GM21619 (cell line): ENCODE measurements at regions not wholly inside any gene's neighbourhood (a gene's known extent, or its start where the extent isn't known, plus 50 kb on each side); places are given as distances from the start of the nearest gene placed in this dataset.

ENCODE experiments used
- ATAC-seq: cut with Tn5 transposase; IDR thresholded peaks from one replicate; pipeline ENCODE4 v1.9.1; 2021; ENCODE audit not compliant: unreplicated experiment

DNA sequence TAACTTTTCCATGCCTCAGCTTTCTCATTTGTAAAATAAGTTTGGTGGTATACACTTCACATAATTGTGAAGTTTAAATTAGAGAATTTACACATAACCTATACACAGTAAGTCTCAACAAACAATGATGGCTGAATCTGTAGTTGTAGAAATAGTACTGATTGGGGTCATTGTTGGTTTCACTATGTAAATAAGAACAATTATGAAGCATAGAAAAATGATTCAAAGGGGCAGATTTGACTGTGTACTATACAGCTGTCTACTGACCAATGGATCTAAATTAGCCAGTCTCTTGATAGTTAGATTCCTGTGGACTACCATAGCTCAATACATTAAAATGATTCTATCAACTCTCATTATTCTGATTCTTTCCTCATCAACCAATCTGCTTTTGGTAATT lies 181.1 kb upstream of the STXBP5 start:
- ATAC-seq, result no peak

DNA sequence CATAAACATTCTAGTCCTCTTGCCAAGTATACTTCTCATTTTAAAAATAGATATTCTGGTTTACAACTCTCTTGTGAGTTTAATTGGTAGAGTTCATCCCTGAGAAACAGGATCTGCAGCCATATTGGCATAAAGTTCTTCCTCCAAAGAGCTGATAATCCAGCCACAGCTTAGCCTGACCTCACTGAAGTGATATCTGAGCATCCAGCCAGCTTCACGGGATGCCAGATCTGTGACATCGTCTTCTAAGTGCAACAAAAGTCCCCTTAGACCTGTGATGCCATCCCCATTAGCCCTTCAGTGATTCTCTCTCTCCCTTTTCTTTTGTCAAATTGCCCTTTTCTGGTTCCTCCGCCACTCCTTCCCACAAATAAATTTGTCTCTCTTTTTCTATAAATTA lies 180.6 kb upstream of the STXBP5 start:
- ATAC-seq, result no peak

DNA sequence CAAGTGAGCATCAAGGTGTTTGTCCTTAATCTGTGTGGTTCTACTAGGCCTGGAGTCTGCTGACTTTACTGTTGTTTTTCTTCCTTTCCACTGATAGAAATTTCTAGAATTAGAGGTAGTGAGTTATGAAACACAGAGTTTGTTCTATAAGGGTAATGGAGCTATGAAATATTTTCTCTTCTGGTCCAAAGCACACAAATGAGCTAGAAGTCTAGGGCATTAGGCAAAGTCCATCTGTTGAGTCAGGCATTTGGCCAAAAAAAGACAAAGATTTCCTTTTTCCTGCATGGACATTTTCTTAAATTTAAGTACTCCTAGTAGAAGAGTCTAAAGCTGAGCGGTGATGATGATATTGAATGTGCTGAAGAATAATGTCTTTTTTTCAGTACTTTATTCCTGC lies 174.3 kb upstream of the STXBP5 start:
- no peak for ATAC-seq

DNA sequence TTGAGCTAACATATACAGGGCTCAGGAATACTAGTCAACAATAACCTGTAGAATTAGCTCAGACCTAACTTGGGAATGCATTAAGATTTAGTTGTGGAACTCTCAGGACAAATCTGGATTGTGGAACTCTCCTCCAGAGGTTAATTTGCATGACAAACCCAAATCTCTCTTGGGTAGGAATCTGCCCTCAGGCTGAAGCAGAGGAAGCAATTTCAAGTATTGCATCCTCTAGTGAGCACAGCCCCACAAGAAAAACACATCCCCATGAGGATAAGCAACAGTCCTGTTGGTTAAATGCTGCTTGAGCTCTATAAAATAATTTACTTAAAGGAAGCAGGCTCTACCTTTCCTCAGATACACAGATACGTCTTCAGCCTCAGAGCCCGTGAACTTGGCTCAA lies 170.9 kb upstream of the STXBP5 start:
- ATAC-seq, result no peak

DNA sequence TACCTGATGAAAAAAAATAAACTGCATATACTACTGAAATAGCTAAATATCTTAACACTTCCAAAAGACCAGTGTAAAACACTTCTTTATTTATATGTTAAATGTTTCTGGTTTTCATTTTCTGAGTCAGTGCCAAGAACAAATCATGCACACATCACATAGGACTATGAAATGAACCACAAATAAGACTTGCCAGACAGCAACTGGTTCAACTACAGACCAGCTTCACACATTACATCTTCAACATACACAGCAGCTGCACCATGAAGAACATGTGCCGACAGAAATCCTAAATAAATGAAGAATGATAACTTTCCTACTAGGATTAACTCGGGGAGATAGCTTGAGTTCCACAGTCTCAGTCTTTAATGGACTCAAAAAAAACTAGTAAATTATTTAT lies 168.3 kb upstream of the STXBP5 start:
- no peak for ATAC-seq

DNA sequence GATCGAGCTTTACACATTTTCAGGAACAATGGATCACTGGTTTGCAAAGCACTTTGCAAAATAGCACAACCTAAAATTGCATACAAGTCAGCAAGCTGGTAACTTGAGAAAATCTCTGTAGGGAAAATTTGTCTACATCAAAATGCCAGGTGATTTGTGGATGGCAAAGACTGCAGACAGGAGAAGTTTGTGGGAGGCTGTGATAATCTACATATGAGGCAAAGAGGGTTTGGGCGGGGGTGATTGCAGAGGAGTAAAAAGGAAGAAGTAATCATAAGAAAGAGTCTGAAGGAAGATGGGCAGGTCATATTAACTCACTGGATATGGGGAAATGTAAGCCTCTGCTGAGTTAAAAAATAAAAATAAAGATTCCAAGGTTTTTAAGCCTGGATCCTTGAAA lies 166.3 kb upstream of the STXBP5 start:
- no peak for ATAC-seq

DNA sequence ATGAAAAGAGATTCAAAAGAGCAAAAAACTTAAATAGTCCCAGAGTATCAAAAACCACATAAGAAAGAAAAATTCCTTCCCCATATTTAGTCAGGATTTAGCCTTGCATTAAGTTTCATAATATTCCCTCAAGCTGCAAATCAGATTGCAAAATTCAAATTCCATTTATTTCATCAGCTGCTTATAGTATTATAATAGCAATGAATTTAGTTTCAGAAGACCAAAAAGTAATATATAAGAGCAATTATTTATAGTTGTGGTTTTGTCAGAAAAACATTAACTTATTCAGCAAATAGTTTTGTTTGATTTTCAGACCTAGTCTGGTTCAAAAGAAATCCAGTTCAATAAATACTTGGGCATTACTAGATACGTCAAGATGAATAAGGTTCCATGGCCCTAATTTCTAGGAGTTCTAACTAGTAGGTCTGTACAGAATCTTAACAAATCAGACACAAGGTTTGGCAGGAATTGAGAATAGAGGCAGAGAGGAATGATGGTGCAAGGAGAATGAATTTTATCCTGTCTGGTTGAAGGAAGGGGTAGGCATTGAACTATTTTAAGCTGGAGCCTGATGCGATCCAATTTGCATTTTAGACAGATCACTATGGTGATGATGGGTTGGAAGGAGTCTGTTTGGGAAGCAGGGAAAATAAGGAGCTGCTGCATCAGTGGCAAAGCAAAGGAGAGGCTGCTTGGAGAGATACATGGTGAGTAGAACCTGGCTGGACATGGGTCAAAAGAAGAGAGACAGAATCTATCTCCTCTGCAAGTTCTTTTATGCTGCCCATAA lies 163.9 kb upstream of the STXBP5 start:
- no peak for ATAC-seq

DNA sequence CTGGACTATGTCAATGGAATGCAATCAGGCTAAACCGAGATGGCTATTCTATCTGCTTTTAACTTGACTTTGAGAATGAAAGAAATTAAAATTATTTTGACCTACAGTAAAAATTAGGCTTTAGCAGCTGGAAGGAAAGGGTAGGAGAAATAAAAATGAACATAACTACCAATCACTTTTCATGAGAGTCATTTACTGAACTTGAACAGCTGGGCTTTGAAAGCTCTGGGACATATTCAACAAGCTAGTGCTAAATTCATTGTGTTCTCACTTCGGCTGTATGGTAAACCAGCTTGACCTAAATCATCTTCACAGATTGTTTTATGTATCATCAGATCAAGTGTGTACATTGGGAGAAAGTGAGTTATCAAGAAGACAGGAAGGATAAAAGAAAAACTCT lies 161.5 kb upstream of the STXBP5 start:
- ATAC-seq, result no peak

DNA sequence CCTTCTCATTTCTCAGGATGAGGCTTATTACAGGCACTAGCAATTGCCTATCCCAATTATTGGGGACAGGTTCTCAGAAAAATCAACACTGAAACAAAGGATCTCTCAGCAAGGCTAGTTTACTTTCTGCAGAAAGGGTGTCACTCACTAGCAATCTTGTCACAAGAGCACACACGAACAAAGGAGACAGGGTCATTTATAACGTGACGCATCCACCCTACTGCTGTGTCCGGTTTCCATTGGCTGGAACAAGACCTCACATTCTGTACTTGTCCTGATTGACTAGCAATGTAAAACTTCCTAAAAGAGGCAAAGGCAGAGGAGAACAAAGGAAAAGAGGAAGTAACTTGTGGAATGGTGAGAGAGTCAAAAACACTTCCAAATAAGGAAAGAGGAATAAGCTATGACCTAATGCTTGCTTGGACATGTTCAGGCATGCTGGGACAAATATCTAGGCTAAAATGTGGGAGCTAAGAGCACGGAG lies 160.2 kb upstream of the STXBP5 start:
- no peak for ATAC-seq

DNA sequence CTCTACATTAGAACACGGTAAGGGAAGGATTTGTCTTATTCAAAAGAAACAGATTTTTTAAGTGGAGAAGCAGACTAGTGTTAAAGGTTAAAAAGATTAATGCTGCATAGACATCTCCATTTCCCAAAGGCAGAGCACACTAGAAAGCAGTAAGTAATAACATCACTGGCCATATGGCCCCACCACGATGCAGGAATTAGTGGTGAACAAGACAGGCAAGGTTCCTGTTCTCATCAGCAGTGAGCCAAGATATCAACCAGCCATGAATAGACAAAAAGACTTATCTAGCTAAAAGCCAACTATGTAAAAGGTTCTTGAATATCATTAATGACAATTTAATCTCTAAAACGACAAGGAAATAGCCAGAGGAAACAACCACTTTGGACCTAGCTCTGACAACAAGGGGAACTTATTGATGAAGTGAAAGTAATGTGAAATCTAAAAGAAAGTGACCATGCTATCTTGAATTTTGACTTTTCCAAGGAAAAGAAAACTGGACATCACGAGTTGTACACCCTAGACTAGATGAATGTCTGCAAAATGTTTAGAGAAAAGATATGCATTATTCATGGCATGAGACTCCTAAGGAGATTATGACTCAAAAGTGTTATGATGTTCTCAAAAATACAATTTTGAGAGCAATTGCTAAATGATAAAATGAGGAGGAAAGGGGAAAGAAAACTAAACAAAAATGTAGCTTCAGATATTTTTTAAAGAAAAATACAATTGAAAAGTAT lies 157.9 kb upstream of the STXBP5 start:
- ATAC-seq, result no peak

DNA sequence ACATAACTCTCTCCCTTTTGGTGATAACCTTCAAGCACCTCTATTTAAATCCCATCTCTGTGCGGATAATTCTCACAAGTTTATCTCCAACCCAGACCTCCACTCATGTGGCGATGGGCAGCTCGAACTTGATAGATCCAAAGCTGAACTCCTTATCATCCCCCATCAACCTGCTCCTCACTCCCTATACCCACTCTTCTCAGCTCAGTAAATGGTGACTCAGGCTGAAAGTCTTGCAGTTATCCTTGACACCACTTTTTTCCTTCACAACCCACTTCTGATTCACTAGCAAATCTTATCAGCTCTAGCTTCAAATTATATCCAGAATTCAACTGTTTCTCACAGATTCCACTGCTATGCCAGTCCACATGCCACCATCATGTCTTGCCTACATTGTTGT lies 155.3 kb upstream of the STXBP5 start:
- no peak for ATAC-seq

DNA sequence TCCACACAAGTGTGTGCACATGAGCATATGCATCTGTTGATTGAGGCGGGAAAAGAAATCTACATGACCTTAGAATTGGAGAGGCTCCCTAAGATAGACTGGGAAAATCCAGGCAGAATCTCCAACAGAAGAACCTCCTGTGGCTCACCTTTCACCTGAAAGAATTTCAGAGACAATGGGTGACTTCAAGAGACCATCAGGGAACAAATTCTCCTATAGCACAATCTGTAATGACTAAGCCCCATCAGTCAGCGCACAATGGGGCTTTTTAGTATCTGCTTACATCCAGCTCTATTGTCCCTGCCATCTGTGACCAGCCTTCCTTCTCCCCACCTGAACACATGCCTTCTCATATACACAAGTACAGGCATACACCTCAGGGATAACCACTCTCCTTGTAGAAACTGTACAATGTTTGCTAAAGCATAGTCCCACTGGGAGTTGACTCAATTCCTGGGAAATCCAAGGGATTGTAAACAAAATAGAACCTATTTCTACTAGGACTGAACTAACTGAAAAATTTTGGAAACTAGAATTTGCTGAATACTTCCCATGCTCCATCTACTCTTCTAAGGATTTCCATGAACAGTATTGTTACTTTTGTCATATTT lies 150.8 kb upstream of the STXBP5 start:
- ATAC-seq, result no peak

DNA sequence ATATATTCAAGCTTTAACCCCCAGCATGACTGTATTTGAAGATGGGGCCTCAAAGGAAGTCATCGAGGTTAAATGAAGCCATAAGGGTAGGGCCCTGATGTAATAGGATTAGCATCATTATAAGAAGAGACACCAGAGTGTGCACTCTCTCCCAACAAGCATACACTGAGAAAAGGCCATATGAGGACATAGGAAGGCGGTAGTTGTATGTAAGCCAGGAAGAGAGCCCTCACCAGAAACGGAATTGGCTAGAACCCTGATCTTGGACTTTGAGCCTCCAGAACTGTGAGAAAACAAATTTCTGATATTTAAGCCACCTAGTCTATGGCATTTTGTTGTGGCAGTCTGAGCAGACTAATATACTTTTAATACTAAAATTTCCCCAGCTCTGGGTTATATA lies 150.1 kb upstream of the STXBP5 start:
- no peak for ATAC-seq

DNA sequence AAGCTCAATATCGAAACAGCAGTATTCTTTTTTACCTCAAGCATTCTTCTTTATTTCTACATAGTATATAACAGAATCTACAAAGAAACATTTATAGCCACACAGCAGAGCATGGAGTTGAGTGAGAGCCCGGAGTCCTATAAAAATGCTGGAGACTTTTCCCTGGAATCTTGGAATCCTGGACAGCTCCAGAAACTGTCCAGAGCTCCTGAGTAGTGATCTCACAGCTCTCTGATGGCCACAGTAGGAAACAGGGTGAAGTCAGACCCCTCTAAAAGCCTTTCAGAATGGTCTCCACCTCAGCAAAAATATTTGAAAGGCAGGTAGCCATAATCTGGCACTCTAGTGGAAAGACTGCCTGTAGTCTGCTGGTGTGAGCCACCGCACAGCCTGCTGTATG lies 149.3 kb upstream of the STXBP5 start:
- ATAC-seq, result no peak

DNA sequence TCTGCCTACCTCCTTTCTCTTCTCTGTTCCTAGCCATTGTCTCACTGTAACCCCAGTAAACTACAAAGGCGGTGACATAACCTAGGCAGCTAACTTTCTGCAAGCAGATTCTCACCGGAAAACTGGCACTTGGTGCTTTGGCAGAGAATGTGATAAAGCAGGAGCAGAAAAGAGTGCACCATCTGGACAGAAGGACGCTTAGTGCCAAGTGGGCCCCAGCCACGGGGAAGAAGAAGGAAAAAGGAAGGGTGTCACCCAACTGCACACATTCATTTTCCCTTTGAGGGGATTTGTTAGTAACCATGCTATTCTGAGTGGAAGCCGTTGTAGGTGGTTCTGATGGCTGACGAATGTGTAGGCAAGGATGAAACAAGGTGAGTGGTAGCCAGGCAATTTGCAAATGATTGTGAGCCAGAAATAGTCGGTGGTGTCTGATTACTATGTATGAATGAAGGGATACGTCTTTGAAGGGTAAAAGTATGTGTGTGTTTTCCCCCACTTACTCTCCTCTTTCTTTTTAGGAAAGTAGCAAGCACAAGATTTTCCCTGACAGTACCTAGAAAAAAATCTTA lies 148.3 kb upstream of the STXBP5 start:
- ATAC-seq, result no peak

DNA sequence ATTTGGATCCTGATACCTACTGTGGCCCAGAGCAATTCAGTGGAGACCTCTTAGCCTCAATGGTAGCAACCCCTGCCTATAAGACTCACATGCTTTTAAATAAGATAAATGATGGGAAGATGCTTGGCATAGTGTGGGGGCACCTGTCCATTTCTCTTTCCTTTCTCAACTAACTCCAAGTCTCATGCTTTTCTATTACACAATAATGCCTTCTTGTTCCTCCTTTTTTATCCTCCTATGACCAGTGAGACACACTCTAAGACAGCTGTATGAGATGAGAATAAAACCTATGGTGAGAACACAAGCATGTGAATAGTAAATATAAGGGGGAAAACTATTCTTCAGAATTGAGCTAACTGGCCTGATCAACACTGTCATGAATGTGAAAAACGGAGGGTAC lies 147.0 kb upstream of the STXBP5 start:
- ATAC-seq, result no peak

DNA sequence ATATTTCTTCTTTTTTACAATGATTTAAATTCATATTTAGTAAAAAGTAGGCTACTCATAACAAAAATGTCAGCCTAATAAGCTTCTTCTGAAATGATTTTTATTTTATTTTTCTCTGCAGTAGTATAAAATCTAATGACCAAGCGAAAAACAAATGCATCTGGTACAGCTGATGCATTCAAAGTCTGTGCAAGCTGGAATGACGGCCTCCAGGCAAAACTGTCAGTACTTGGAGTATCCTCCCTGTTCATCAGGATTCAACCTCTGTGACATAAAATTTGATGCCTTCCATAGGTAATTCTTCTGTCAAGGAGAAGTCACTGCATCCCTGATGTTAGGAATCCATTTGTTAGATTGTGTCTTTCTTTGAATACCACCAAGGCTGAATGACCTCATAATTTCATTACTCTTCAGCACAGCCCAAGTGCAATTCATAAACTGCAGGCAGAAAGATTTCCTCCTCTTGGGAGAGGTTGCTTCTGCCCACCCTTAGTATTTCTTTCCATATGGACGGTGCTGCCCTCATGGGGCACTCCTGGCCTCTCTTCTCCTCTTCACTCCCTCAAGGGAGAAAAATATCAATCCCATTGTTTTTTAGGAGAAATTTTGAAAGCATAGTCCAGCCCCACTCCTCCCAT lies 146.4 kb upstream of the STXBP5 start:
- ATAC-seq, result no peak

DNA sequence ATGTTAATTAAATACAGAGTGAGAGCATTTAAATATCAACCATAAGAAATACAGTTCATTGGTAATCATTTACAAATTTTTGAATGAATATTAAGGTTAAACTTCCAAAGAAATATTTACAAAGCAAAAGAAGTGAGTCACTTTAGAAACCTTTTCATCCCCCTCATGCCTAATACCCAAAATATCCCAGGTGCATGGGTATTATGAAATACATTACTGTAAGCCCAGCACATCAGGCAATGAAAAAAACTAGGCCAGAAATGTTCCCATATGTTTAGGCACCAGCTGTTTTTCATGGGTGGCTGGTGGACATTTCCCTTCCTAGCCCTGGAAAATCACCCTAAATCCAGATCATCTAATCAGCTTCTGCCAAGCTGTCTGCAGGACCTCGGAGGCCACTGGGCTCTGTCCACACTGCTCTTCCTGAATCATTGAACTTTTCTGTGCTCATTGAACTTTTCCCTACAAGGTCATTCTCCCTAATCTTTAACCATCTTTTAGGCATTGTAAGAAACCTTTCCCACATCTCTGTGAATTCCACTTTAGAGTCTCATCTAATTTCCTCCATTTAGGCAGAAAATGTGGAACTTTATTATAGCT lies 145.3 kb upstream of the STXBP5 start:
- ATAC-seq, result no peak

DNA sequence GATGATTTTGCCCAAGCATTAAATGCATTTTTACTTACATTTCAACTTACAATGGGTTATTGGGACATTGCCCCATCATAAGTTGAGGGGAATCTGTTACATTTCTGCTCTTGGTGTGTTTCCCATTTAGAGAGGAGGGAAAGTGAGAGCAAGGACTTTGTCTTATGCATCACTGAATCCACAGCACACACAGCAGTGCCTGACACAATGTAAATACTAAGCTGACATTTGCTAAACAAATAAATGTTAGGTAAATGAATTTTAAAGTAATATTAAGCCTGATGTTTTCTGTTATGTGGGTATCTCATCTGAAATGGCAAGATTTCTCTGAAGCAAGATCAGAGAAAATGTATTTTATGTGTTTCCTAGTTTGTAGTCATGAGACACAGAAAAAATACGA lies 143.6 kb upstream of the STXBP5 start:
- ATAC-seq, result no peak

DNA sequence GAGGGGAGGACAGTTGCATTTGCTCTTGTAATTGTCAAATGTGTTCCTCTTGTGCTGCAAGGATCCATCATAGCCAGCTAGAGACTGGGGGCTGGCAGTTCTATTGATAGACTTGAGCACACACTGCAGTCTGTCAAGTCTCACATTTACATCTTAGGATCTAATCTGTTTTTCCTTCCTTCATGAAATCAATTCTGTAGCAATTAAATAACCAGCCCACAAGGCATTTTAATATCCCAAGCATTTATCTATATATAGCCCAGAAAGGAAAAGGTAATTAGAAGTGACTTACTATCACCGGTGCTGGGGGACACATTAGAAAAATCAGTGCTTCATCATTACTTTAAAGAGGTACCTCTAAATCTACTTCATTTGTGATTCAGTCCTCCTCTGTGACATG lies 143.0 kb upstream of the STXBP5 start:
- ATAC-seq, result no peak

DNA sequence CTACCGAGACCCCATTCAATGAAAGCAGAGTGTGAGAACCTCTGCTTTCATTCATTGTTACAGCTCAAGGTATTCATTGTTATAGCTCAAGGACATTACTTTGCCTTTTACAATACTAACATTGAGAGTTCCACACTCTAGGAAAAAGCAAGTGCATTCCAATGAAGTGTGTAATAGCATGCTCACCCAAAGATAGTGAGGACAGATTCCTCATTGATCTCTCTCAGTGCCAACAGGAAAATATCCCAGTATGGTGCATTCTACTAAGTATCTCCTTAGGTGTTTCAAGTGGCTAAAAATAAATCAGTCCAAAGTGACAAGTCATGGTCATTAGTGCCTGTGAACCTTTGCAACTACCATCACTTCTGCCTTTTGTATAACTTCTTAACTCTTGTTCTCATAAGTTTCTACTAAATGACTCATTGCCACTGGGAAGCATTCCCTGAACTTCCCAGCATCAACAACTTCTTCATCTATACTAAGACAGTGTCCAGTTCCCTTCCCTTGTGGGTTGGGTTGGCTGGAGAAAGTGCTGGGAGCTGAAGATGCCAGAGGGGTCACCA lies 140.7 kb upstream of the STXBP5 start:
- ATAC-seq, result no peak
